Astrocyte (in vitro differentiated cells and primary cell): ENCODE measurements at regions not wholly inside any gene's neighbourhood (a gene's known extent, or its start where the extent isn't known, plus 50 kb on each side); places are given as distances from the start of the nearest gene placed in this dataset.

Experiments used
- EZH2 ChIP-seq: IDR thresholded peaks from 2 replicates; pipeline ENCODE4 v1.6.1; 2012; ENCODE audit warnings: mild to moderate bottlenecking, low read length, inconsistent platforms; ENCODE audit not compliant: insufficient read depth
- TF ChIP-seq, protein P1 (sequence below): IDR thresholded peaks from 2 replicates; pipeline ENCODE4 v1.5.1; 2011; ENCODE audit warnings: low read depth, mild to moderate bottlenecking, inconsistent platforms, low read length, moderate library complexity; ENCODE audit not compliant: insufficient read depth

DNA sequence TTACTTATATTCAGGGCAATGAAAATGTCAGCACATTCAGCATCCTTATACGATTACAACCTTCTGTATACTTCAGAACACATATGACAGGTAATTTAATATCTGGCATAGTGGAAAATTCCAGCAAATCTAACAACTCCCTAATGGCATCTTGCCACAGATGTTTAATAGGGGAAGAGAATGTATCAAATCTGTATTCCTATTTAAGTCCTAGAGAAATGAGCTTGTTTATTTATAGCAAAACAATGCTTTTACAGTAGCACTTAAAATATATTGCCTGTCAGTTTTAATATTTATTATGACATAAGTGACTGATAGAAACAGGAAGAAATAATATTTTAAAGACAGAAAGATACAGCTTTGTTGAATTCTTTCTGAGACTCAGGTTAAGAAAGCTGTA is 1101.8 kb upstream of the B3GALT2 start:
- TF ChIP-seq, protein P1, sequence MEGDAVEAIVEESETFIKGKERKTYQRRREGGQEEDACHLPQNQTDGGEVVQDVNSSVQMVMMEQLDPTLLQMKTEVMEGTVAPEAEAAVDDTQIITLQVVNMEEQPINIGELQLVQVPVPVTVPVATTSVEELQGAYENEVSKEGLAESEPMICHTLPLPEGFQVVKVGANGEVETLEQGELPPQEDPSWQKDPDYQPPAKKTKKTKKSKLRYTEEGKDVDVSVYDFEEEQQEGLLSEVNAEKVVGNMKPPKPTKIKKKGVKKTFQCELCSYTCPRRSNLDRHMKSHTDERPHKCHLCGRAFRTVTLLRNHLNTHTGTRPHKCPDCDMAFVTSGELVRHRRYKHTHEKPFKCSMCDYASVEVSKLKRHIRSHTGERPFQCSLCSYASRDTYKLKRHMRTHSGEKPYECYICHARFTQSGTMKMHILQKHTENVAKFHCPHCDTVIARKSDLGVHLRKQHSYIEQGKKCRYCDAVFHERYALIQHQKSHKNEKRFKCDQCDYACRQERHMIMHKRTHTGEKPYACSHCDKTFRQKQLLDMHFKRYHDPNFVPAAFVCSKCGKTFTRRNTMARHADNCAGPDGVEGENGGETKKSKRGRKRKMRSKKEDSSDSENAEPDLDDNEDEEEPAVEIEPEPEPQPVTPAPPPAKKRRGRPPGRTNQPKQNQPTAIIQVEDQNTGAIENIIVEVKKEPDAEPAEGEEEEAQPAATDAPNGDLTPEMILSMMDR: no peak
- TF ChIP-seq EZH2: no peak
